Uterus (tissue), 2 donors: ENCODE measurements at regions not wholly inside any gene's neighbourhood (a gene's known extent, or its start where the extent isn't known, plus 50 kb on each side); places are given as distances from the start of the nearest gene placed in this dataset.

Experiments used
- CTCF ChIP-seq, 4 experiments: fragments of 200-600 bp in 2 of 4; fragments of 450-650 bp in 2 of 4; sonication (generic) in 2 of 4; IDR thresholded peaks; one replicate each; pipeline ENCODE4 v1.5.1; 2016 to 2019; ENCODE audit warnings: antibody characterized with exemption in 4 of 4, mild to moderate bottlenecking in 2 of 4, moderate library complexity in 1 of 4
- POLR2A ChIP-seq, 2 donors: fragments of 450-650 bp; IDR thresholded peaks; one replicate each; pipeline ENCODE4 v1.6.1; 2016; ENCODE audit warnings: antibody characterized with exemption in 2 of 2, mild to moderate bottlenecking in 1 of 2, moderate library complexity in 1 of 2

GRCh38 chr15:100740138-100740537 lies 137.7 kb downstream of the ASB7 start:
- TF ChIP-seq CTCF (IDR thresholded peaks at IDR 0.05), result no peak
- TF ChIP-seq POLR2A (IDR thresholded peaks at IDR 0.05), result no peak
